ENCODE measurements at regions not wholly inside any gene's neighbourhood (a gene's known extent, or its start where the extent isn't known, plus 50 kb on each side); places are given as distances from the start of the nearest gene placed in this dataset.

DNA sequence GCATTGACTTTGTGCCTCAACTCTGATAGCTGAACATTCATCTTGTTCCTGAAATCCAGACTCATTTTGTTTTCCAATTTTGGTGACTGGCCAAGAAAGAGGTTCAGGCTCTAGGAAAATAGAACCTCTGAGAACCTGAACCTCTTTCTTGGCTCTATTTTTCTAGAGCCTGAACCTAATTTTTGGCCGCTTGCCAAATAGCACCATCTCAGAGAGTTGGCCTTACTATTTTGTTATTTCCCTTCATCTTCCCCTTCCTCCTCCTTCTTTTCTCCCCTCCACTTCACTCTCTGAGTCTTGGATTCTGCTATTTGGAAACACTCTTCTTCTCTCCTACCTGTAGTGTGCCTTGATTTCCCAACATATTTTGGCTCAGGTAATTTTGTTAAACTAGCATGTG, 114.4 kb upstream of the CNTN1 start:
- TF ChIP-seq, protein P1, sequence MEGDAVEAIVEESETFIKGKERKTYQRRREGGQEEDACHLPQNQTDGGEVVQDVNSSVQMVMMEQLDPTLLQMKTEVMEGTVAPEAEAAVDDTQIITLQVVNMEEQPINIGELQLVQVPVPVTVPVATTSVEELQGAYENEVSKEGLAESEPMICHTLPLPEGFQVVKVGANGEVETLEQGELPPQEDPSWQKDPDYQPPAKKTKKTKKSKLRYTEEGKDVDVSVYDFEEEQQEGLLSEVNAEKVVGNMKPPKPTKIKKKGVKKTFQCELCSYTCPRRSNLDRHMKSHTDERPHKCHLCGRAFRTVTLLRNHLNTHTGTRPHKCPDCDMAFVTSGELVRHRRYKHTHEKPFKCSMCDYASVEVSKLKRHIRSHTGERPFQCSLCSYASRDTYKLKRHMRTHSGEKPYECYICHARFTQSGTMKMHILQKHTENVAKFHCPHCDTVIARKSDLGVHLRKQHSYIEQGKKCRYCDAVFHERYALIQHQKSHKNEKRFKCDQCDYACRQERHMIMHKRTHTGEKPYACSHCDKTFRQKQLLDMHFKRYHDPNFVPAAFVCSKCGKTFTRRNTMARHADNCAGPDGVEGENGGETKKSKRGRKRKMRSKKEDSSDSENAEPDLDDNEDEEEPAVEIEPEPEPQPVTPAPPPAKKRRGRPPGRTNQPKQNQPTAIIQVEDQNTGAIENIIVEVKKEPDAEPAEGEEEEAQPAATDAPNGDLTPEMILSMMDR (conservative IDR thresholded peaks at IDR 0.05 in 1 of 2, IDR thresholded peaks at IDR 0.05 in 1 of 2; ENCODE audit: extremely low read depth in 1 of 2, insufficient read depth in 1 of 2, low read depth in 1 of 2, low read length in 2 of 2) = no peak
- TF ChIP-seq EZH2 (IDR thresholded peaks at IDR 0.05; ENCODE audit: borderline replicate concordance, low read length) = no peak

All from mammary epithelial cell (primary cell).